ENCODE measurements at regions not wholly inside any gene's neighbourhood (a gene's known extent, or its start where the extent isn't known, plus 50 kb on each side); places are given as distances from the start of the nearest gene placed in this dataset.
"Not testable (repeated sequence)": the region's sequence is repeated elsewhere in the genome, so short reads cannot be mapped to it uniquely, and the experiment has no call there.

DNA sequence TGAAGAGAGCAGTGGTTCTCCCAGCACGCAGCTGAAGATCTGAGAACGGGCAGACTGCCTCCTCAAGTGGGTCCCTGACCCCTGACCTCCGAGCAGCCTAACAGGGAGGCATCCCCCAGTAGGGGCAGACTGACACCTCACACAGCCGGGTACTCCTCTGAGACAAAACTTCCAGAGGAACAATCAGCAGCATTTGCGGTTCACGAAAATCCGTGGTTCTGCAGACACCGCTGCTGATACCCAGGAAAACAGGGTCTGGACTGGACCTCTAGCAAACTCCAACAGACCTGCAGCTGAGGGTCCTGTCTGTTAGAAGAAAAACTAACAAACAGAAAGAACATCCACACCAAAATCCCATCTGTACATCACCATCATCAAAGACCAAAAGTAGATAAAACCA lies 68.4 kb upstream of the CCT8L2 start:
- not testable (repeated sequence) for H3K9me3 ChIP-seq; H3K4me3 ChIP-seq (ENCODE audit: low read depth in 1 of 2, low read length in 1 of 2); H3K27ac ChIP-seq; H3K36me3 ChIP-seq; H3K4me1 ChIP-seq (ENCODE audit: control insufficient read depth in 1 of 2, insufficient read depth in 1 of 2, low read depth in 1 of 2, low read length in 1 of 2); H3K27me3 ChIP-seq

DNA sequence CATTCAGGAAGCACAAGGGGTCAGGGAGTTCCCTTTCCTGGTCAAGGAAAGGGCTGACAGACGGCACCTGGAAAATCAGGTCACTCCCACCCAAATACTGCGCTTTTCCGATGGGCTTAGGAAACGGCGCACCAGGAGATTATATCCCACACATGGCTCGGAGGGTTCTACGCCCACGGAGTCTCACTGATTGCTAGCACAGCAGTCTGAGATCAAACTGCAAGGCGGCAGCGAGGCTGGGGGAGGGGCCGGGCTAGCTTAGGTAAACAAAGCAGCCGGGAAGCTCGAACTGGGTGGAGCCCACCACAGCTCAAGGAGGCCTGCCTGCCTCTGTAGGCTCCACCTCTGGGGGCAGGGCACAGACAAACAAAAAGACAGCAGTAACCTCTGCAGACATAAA lies 68.0 kb upstream of the CCT8L2 start:
- not testable (repeated sequence) for H3K4me1 ChIP-seq (ENCODE audit: control insufficient read depth in 1 of 2, insufficient read depth in 1 of 2, low read depth in 1 of 2, low read length in 1 of 2); H3K36me3 ChIP-seq; H3K4me3 ChIP-seq (ENCODE audit: low read depth in 1 of 2, low read length in 1 of 2); H3K27me3 ChIP-seq; H3K9me3 ChIP-seq; H3K27ac ChIP-seq

DNA sequence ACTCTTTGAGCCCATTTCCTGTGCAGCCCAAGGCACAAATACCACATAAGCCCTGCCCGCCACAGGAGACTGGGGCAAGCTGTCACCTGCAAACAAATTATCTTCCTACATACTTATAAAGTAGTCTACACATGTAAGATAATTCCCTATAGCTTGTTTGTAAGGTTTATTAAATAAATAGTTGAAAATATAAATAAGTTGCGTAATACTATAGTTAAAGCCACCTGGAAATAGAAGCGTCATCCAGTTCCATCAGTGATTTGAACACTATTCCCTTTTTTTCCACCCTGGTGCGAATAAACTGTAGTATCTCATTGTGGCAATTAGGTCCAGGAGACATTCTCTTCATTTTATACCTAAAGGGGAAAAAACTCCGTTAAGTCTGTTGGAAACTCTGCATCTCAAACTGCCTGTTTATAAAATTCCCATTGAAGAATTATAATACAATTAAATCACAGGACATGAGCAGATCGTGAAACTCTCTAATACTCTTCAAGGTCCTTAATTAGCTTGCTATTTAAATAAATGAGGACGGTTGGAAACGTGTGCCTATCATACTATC lies 66.7 kb upstream of the CCT8L2 start:
- not testable (repeated sequence) for H3K27me3 ChIP-seq; H3K9me3 ChIP-seq; H3K27ac ChIP-seq; H3K36me3 ChIP-seq; H3K4me1 ChIP-seq (ENCODE audit: control insufficient read depth in 1 of 2, insufficient read depth in 1 of 2, low read depth in 1 of 2, low read length in 1 of 2); H3K4me3 ChIP-seq (ENCODE audit: low read depth in 1 of 2, low read length in 1 of 2)

DNA sequence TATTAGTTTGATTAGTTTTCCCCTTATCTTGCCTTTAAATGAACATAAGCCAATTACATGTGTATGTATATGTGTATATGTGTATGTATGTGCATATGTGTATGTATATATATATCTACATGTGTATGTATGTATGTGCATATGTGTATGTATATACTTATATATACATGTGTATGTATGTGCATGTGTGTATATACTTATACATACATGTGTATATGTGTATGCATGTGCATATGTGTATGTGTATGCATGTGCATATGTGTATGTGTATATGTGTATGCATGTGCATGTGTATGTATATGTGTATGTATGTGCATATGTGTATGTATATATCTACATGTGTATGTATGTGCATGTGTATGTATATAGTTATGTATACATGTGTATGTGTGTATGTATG lies 65.5 kb upstream of the CCT8L2 start:
- Histone ChIP-seq H3K36me3 (no peaks in the 10 kb centered on the region), H3K27ac (no peak overlapping the region), H3K4me3 (ENCODE audit: low read depth in 1 of 2, low read length in 1 of 2) (no peak overlapping the region), H3K9me3 (no peaks in the 10 kb centered on the region), H3K4me1 (ENCODE audit: control insufficient read depth in 1 of 2, insufficient read depth in 1 of 2, low read depth in 1 of 2, low read length in 1 of 2) (no peaks in the 10 kb centered on the region), H3K27me3 (no peaks in the 10 kb centered on the region)
- TF ChIP-seq, protein P1, sequence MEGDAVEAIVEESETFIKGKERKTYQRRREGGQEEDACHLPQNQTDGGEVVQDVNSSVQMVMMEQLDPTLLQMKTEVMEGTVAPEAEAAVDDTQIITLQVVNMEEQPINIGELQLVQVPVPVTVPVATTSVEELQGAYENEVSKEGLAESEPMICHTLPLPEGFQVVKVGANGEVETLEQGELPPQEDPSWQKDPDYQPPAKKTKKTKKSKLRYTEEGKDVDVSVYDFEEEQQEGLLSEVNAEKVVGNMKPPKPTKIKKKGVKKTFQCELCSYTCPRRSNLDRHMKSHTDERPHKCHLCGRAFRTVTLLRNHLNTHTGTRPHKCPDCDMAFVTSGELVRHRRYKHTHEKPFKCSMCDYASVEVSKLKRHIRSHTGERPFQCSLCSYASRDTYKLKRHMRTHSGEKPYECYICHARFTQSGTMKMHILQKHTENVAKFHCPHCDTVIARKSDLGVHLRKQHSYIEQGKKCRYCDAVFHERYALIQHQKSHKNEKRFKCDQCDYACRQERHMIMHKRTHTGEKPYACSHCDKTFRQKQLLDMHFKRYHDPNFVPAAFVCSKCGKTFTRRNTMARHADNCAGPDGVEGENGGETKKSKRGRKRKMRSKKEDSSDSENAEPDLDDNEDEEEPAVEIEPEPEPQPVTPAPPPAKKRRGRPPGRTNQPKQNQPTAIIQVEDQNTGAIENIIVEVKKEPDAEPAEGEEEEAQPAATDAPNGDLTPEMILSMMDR (IDR thresholded peaks at IDR 0.05) = no peak

DNA sequence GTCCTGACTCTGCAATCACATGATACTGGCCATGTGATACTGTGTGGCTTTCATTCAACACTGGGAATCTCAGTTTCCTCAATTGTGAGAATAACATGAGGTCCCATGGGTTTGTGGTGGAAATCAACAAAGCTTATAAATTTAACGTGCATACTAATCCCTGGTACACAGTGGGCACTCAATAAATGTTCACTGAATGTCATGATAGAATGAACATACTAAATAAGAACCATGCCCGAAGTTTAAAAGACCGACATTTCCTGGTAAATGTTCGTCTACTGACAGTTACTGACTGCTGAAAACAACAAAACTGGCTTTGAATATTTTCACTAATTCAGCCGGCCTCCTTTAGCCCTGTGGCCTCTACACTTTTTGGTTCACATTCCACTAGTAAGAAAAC lies 62.3 kb upstream of the CCT8L2 start:
- Histone ChIP-seq H3K36me3 (no peaks in the 10 kb centered on the region), H3K9me3 (no peaks in the 10 kb centered on the region), H3K4me3 (ENCODE audit: low read depth in 1 of 2, low read length in 1 of 2) (no peak overlapping the region), H3K4me1 (ENCODE audit: control insufficient read depth in 1 of 2, insufficient read depth in 1 of 2, low read depth in 1 of 2, low read length in 1 of 2) (no peaks in the 10 kb centered on the region), H3K27ac (no peak overlapping the region), H3K27me3 (no peaks in the 10 kb centered on the region)
- TF ChIP-seq, protein P1 (IDR thresholded peaks at IDR 0.05) = no peak

DNA sequence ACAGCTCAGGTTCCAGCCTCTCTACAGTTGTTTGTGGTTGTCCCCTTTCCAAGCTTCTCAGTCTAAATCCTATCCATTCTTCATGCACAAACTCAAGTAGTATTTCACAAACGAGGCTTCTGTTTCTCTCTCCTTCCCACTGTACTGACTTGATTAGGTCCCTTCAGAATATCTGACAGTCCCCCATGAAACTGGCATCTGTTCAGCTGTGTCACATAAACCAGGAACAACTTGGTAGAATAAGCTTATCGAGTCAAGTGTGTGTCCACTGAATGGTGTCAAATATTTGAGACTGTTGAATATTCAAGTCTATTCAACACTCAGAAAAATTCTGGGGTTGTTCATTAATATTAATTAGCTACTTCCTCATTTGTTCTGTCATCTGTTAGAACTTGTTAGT lies 61.7 kb upstream of the CCT8L2 start:
- H3K4me1 ChIP-seq (ENCODE audit: control insufficient read depth in 1 of 2, insufficient read depth in 1 of 2, low read depth in 1 of 2, low read length in 1 of 2); H3K27ac ChIP-seq; H3K4me3 ChIP-seq (ENCODE audit: low read depth in 1 of 2, low read length in 1 of 2): not testable (repeated sequence)

DNA sequence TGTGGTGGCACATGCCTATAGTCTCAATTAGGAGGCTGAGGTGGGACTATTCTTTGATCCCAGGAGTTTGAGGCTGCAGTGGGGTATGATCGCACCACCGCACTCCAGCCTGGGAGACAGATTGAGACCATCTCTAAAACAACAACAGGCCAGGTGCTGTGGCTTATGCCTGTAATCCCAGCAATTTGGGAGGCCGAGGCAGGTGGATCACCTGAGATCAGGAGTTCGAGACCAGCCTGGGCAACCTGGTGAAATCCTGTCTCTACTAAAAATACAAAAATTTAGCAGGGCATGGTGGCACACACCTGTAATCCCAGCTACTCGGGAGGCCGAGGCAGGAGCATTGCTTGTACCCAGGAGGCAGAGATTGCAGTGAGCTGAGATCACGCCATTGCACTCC lies 60.6 kb upstream of the CCT8L2 start:
- not testable (repeated sequence) for H3K36me3 ChIP-seq; H3K27me3 ChIP-seq; H3K4me3 ChIP-seq (ENCODE audit: low read depth in 1 of 2, low read length in 1 of 2); H3K4me1 ChIP-seq (ENCODE audit: control insufficient read depth in 1 of 2, insufficient read depth in 1 of 2, low read depth in 1 of 2, low read length in 1 of 2); H3K27ac ChIP-seq; H3K9me3 ChIP-seq

More for the DNA sequence above, 61.7 kb upstream of the CCT8L2 start:
- H3K27me3 ChIP-seq, H3K36me3 ChIP-seq, H3K9me3 ChIP-seq: not testable (repeated sequence)

DNA sequence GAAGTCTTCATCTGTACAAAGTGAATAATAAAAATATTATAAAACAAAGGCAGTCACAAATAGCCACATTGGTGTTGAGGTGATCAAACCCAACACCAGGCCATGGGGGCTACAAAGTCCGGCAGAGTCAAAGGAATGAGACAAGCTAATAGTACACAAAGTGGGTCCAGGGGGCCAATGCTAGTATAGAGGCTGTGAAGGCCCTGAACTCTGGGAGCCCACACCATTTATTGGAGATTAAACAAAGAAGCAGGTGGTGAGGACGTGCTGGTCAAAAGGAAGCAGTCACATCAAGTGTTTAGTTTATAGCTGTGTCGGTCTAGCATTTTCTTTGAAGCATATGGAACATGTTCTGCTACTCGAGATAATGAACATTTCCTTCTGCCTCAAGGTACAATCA lies 58.6 kb upstream of the CCT8L2 start:
- Histone ChIP-seq H3K36me3 (no peaks in the 10 kb centered on the region), H3K4me3 (ENCODE audit: low read depth in 1 of 2, low read length in 1 of 2) (no peak overlapping the region), H3K9me3 (no peaks in the 10 kb centered on the region), H3K4me1 (ENCODE audit: control insufficient read depth in 1 of 2, insufficient read depth in 1 of 2, low read depth in 1 of 2, low read length in 1 of 2) (no peaks in the 10 kb centered on the region), H3K27me3 (no peaks in the 10 kb centered on the region), H3K27ac (no peak overlapping the region)
- TF ChIP-seq, protein P1 (IDR thresholded peaks at IDR 0.05) = no peak
